K562 (cell line): ENCODE measurements at regions not wholly inside any gene's neighbourhood (a gene's known extent, or its start where the extent isn't known, plus 50 kb on each side); places are given as distances from the start of the nearest gene placed in this dataset.

ENCODE experiments used
- ATAC-seq: fragments of 200-7000 bp; cut with Tn5 transposase; 3 replicates; pipeline ENCODE4 v1.9.1; 2020; ENCODE audit warnings: moderate library complexity
- BruUV-seq: library from RNA; stranded (reverse); fragments of 400-500 nt; replicated peaks from 2 replicates; lab custom pipeline; 2021; lab: Mats Ljungman, UMichigan
- CTCF ChIA-PET: fragments of 300-600 bp; formaldehyde crosslinking; extraction: SDS; loops from one replicate; lab custom pipeline; 2021; ENCODE audit warnings: low intra/inter-chr PET ratio; lab: Yijun Ruan, JAX
- POLR2A ChIA-PET: fragments of 300-600, 350-650 bp; sonication (Branson Sonifier 250); formaldehyde crosslinking; extraction: SDS; loops from one replicate; lab custom pipeline; 2021; ENCODE audit warnings: antibody characterized with exemption, inconsistent platforms; lab: Yijun Ruan, JAX
- DNase-seq, 4 experiments: peaks; one replicate each; pipeline versions ENCODE4 v3.0.0 to v3.0.0-alpha.2; 2011 to 2018; ENCODE audit warnings: low spot score in 3 of 4, mixed read lengths in 3 of 4; ENCODE audit errors: extremely low read depth in 1 of 4
- FAIRE-seq: peaks from 2 replicates; lab custom pipeline; 2011; peaks lifted over from hg19 to GRCh38; lab: Jason Lieb, UNC
- H2AFZ ChIP-seq: 2 replicates; pipeline ENCODE4 v1.6.0; 2011; ENCODE audit warnings: low read depth, low read length, control low read depth, inconsistent platforms
- H3K27ac ChIP-seq: fragments of 200-600 bp; 3 replicates; pipeline ENCODE4 v1.8.0; 2011; ENCODE audit warnings: low read depth, mild to moderate bottlenecking, control low read depth, inconsistent platforms, low read length, moderate library complexity, mixed read lengths; ENCODE audit errors: extremely low read depth
- H3K27me3 ChIP-seq, 2 experiments: fragments of 300-600 bp in 1 of 2; 2 replicates in 1 of 2; 3 replicates in 1 of 2; pipeline versions ENCODE4 v1.6.0 to v1.8.0; 2011; ENCODE audit warnings: inconsistent platforms in 2 of 2, low read length in 2 of 2, mild to moderate bottlenecking in 1 of 2, mixed read lengths in 1 of 2, moderate library complexity in 1 of 2; ENCODE audit not compliant: control insufficient read depth in 2 of 2, insufficient read depth in 2 of 2
- H3K36me3 ChIP-seq: fragments of 300-600 bp; 3 replicates; pipeline ENCODE4 v1.8.0; 2011; ENCODE audit warnings: mild to moderate bottlenecking, low read length, inconsistent platforms; ENCODE audit not compliant: control insufficient read depth, insufficient read depth
- H3K4me1 ChIP-seq, 2 experiments: fragments of 200-600 bp in 1 of 2; replicated peaks in 1 of 2; 2 replicates in 1 of 2; 3 replicates in 1 of 2; pipeline versions ENCODE4 v1.5.1 to v1.8.0; 2011; ENCODE audit warnings: inconsistent platforms in 2 of 2, low read length in 2 of 2, mild to moderate bottlenecking in 1 of 2, mixed read lengths in 1 of 2, moderate library complexity in 1 of 2; ENCODE audit not compliant: control insufficient read depth in 2 of 2, insufficient read depth in 2 of 2
- H3K4me2 ChIP-seq: 2 replicates; pipeline ENCODE4 v1.6.1; 2011; ENCODE audit warnings: low read length, control low read depth, inconsistent platforms, mixed read lengths; ENCODE audit not compliant: insufficient read depth
- H3K4me3 ChIP-seq: fragments of 200-600 bp; sonication (generic), shearing (Covaris generic); 2 replicates; pipeline ENCODE4 v1.5.1; 2016; ENCODE audit warnings: control low read depth, inconsistent platforms
- H3K79me2 ChIP-seq: fragments of 200-600 bp; 3 replicates; pipeline ENCODE4 v1.8.0; 2011; ENCODE audit warnings: low read length, inconsistent platforms; ENCODE audit not compliant: control insufficient read depth, insufficient read depth
- H3K9ac ChIP-seq, 2 experiments: 2 replicates each; pipeline versions ENCODE4 v1.6.0 to v1.6.1; 2011; ENCODE audit warnings: low read depth in 2 of 2, low read length in 2 of 2, control low read depth in 1 of 2, inconsistent platforms in 1 of 2, mild to moderate bottlenecking in 1 of 2, mixed read lengths in 1 of 2; ENCODE audit not compliant: insufficient read depth in 1 of 2
- H3K9me1 ChIP-seq: one replicate; pipeline ENCODE4 v1.6.0; 2011; ENCODE audit warnings: inconsistent platforms, mild to moderate bottlenecking, low read length, moderate library complexity; ENCODE audit not compliant: control insufficient read depth, insufficient read depth
- H3K9me3 ChIP-seq: replicated peaks from 2 replicates; pipeline ENCODE4 v1.5.1; 2011; ENCODE audit warnings: low read depth, low read length, inconsistent platforms; ENCODE audit not compliant: control insufficient read depth, insufficient read depth
- H4K20me1 ChIP-seq: replicated peaks from 2 replicates; pipeline ENCODE4 v1.6.1; 2011; ENCODE audit warnings: low read length, inconsistent platforms, mixed read lengths; ENCODE audit not compliant: control insufficient read depth, insufficient read depth
- CTBP1 ChIP-seq: fragments of 450-650 bp; IDR thresholded peaks from 2 replicates; pipeline ENCODE4 v1.6.1; 2016; ENCODE audit warnings: borderline replicate concordance
- EWSR1 ChIP-seq: fragments of 450-650 bp; IDR thresholded peaks from 2 replicates; pipeline ENCODE4 v1.6.1; 2018; ENCODE audit warnings: borderline replicate concordance, mild to moderate bottlenecking, low read depth, moderate library complexity; ENCODE audit not compliant: partially characterized antibody
- HNRNPUL1 ChIP-seq: fragments of 200-400 bp; formaldehyde crosslinking; IDR thresholded peaks from 2 replicates; pipeline ENCODE4 v1.6.1; 2017; ENCODE audit warnings: low read length
- JUND ChIP-seq, 2 experiments: IDR thresholded peaks; 2 replicates in 1 of 2; 3 replicates in 1 of 2; pipeline ENCODE4 v1.6.1; 2011; ENCODE audit warnings: borderline replicate concordance in 2 of 2, low read depth in 2 of 2, low read length in 2 of 2, improper control_type of control experiment in 1 of 2, missing biosample characterization in 1 of 2, missing genetic modification characterization in 1 of 2, missing genetic modification reagents in 1 of 2
- NFE2 ChIP-seq: IDR thresholded peaks from 2 replicates; pipeline ENCODE4 v1.6.1; 2014; ENCODE audit warnings: antibody characterized with exemption, low read depth
- POLR2B ChIP-seq: fragments of 450-650 bp; IDR thresholded peaks from 2 replicates; pipeline ENCODE4 v1.6.1; 2018; ENCODE audit warnings: low read depth; ENCODE audit not compliant: partially characterized antibody
- SIN3B ChIP-seq: fragments of 450-650 bp; IDR thresholded peaks from 2 replicates; pipeline ENCODE4 v1.6.1; 2017; ENCODE audit warnings: low read depth, mild to moderate bottlenecking, moderate library complexity
- ZNF699 ChIP-seq: fragments of 250-450 bp; sonication (Bioruptor Pico); IDR thresholded peaks from 2 replicates; pipeline ENCODE4 v1.8.0; 2021; ENCODE audit warnings: mild to moderate bottlenecking, moderate library complexity; ENCODE audit not compliant: insufficient replicate concordance
- ZNF717 ChIP-seq: fragments of 250-450 bp; sonication (Bioruptor Pico); IDR thresholded peaks from 2 replicates; pipeline ENCODE4 v1.5.0; 2021
- WGBS: fragments of 100-300 bp; shearing (Covaris generic); methylation state at CpG from one replicate; pipeline ENCODE4 v1.1.6; 2016; ENCODE audit warnings: low coverage, mixed read lengths; ENCODE audit not compliant: insufficient coverage; ENCODE audit errors: missing lambda C conversion rate; 5-methylcytosine and 5-hydroxymethylcytosine counted together
- in situ Hi-C: fragments of 300-500 bp; cut with MboI; formaldehyde crosslinking; loops from 4 replicates; pipeline ENCODE4 v1.15.0; 2018; ENCODE audit warnings: inconsistent platforms, mixed read lengths
- intact Hi-C: fragments of 100-400 bp; cut with micrococcal nuclease; formaldehyde crosslinking; loops from 2 replicates; pipeline ENCODE4 v1.14.2; 2022
- TF ChIP-seq, protein P1 (sequence below), 2 experiments: fragments of 250-450 bp in 1 of 2; fragments of 450-650 bp in 1 of 2; sonication (Bioruptor Pico) in 1 of 2; IDR thresholded peaks; 2 replicates each; pipeline versions ENCODE4 v1.6.1 to v1.8.0; 2016 to 2021; ENCODE audit warnings: mild to moderate bottlenecking in 2 of 2, moderate library complexity in 2 of 2, missing compliant biosample characterization in 1 of 2, missing genetic modification characterization in 1 of 2
- TF ChIP-seq, protein P2 (sequence below): fragments of 250-450 bp; sonication (Bioruptor Pico); IDR thresholded peaks from 2 replicates; pipeline ENCODE4 v1.5.1; 2021; ENCODE audit warnings: mild to moderate bottlenecking
- TF ChIP-seq, protein P3 (sequence below): fragments of 450-650 bp; IDR thresholded peaks from 2 replicates; pipeline ENCODE4 v1.6.1; 2016; ENCODE audit warnings: antibody characterized with exemption
- TF ChIP-seq, protein P4 (sequence below), 2 experiments: fragments of 450-650 bp in 1 of 2; sonication (generic) in 1 of 2; formaldehyde crosslinking; conservative IDR thresholded peaks; 2 replicates each; pipeline versions ENCODE4 v1.4.0 to v1.8.1; 2020 to 2022; ENCODE audit warnings: mild to moderate bottlenecking in 1 of 2, missing genetic modification reagents in 1 of 2
- TF ChIP-seq, protein P5 (sequence below): fragments of 200-800 bp; sonication (Bioruptor generic); IDR thresholded peaks from 2 replicates; pipeline ENCODE4 v1.6.1; 2017; ENCODE audit warnings: missing genetic modification characterization, missing compliant biosample characterization

DNA sequence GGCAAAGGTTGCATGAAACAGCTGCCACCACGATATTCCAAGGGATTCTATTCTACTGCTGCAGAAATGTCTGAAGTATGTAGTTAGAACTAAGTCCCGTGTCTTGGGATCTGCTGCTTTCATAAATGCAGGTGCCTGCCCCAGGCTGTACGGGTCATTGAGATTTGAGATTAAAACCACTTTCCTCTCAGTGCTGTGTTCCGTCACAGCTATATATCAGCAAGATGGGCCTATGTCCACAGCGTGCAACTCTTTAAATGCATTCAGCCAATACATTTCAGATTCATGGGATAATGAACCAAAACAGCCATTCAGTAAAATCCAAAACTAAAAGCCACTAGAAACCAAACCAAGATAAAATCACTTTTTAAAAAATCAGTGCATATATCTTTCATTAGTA, 107.3 kb upstream of the LUZP2 start (continued):
- TF ChIP-seq, protein P1, sequence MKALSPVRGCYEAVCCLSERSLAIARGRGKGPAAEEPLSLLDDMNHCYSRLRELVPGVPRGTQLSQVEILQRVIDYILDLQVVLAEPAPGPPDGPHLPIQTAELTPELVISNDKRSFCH (CRISPR knock-in tag; IDR thresholded peaks at IDR 0.05): no peak
- TF ChIP-seq, protein P1 (tag; IDR thresholded peaks at IDR 0.05): no peak
- no peak for TF ChIP-seq SIN3B
- no peak for TF ChIP-seq HNRNPUL1

DNA sequence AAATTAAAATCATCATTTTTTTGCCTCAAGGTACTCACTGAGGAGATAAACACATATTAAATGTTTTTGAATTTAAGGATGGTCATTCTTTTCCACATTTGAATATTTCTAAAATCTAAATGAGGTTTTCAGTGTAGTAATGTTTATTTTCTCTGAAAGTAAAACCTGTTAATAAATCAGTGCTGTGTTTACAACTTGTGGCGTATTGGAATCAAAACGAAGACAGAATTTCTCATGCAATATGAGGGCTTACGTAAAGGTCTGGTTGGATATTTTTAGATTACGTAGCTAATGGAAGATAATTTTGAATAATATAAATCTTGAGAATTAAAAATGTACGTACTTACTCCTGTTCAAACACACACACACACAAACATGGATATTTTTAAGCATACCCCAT, 106.8 kb upstream of the LUZP2 start:
- FAIRE-seq (no peak), DNase-seq (no peak)
- no peak overlapping the region for H3K4me2 ChIP-seq

More for the DNA sequence above, 106.8 kb upstream of the LUZP2 start:
- TF ChIP-seq, protein P2, sequence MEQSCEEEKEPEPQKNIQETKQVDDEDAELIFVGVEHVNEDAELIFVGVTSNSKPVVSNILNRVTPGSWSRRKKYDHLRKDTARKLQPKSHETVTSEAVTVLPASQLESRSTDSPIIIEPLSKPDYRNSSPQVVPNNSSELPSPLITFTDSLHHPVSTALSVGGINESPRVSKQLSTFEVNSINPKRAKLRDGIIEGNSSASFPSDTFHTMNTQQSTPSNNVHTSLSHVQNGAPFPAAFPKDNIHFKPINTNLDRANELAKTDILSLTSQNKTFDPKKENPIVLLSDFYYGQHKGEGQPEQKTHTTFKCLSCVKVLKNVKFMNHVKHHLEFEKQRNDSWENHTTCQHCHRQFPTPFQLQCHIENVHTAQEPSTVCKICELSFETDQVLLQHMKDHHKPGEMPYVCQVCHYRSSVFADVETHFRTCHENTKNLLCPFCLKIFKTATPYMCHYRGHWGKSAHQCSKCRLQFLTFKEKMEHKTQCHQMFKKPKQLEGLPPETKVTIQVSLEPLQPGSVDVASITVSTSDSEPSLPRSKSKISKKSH (CRISPR knock-in tag): no peak
- no peak for TF ChIP-seq ZNF699
- TF ChIP-seq, protein P3, sequence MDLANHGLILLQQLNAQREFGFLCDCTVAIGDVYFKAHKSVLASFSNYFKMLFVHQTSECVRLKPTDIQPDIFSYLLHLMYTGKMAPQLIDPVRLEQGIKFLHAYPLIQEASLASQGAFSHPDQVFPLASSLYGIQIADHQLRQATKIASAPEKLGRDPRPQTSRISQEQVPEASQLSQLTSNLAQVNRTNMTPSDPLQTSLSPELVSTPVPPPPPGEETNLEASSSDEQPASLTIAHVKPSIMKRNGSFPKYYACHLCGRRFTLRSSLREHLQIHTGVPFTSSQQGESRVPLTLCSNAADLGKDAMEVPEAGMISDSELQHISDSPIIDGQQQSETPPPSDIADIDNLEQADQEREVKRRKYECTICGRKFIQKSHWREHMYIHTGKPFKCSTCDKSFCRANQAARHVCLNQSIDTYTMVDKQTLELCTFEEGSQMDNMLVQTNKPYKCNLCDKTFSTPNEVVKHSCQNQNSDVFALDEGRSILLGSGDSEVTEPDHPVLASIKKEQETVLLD: no peak
- no peak for TF ChIP-seq CTBP1
- TF ChIP-seq EWSR1: no peak
- no peak for TF ChIP-seq ZNF717 (CRISPR knock-in tag)
- TF ChIP-seq, protein P4, sequence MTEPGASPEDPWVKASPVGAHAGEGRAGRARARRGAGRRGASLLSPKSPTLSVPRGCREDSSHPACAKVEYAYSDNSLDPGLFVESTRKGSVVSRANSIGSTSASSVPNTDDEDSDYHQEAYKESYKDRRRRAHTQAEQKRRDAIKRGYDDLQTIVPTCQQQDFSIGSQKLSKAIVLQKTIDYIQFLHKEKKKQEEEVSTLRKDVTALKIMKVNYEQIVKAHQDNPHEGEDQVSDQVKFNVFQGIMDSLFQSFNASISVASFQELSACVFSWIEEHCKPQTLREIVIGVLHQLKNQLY (CRISPR knock-in tag; conservative IDR thresholded peaks at IDR 0.05): no peak
- no peak for TF ChIP-seq NFE2
- TF ChIP-seq POLR2B: no peak
- TF ChIP-seq, protein P5, sequence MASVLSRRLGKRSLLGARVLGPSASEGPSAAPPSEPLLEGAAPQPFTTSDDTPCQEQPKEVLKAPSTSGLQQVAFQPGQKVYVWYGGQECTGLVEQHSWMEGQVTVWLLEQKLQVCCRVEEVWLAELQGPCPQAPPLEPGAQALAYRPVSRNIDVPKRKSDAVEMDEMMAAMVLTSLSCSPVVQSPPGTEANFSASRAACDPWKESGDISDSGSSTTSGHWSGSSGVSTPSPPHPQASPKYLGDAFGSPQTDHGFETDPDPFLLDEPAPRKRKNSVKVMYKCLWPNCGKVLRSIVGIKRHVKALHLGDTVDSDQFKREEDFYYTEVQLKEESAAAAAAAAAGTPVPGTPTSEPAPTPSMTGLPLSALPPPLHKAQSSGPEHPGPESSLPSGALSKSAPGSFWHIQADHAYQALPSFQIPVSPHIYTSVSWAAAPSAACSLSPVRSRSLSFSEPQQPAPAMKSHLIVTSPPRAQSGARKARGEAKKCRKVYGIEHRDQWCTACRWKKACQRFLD (CRISPR knock-in tag): no peak
- TF ChIP-seq JUND (IDR thresholded peaks at IDR 0.05; ENCODE audit: borderline replicate concordance, low read depth, low read length): no peak
- no peak for TF ChIP-seq JUND (tag; IDR thresholded peaks at IDR 0.05; ENCODE audit: borderline replicate concordance, low read depth, low read length)
- in situ Hi-C loops (no loop called here), intact Hi-C loops (no loop called here)
- H3K36me3 ChIP-seq: no peaks in the 10 kb centered on the region
- no peaks in the 10 kb centered on the region for H3K27me3 ChIP-seq
- no peak overlapping the region for H3K4me3 ChIP-seq
- no peak overlapping the region for H3K9ac ChIP-seq
- ATAC-seq: no peak
- H2AFZ ChIP-seq: no peak overlapping the region
- CTCF ChIA-PET: no interaction called here
- H3K9me1 ChIP-seq: no peaks in the 10 kb centered on the region
- H3K27ac ChIP-seq: no peak overlapping the region
- H3K9me3 ChIP-seq: no peaks in the 10 kb centered on the region
- H3K4me1 ChIP-seq: no peaks in the 10 kb centered on the region
- no peaks in the 10 kb centered on the region for H3K79me2 ChIP-seq
- BruUV-seq: no TSS peak
- POLR2A ChIA-PET: no interaction called here
- H4K20me1 ChIP-seq: no peaks in the 10 kb centered on the region
- 3% methylated on average over 5 of the region's 5 CpGs for WGBS
